ENCODE measurements at regions not wholly inside any gene's neighbourhood (a gene's known extent, or its start where the extent isn't known, plus 50 kb on each side); places are given as distances from the start of the nearest gene placed in this dataset.

DNA sequence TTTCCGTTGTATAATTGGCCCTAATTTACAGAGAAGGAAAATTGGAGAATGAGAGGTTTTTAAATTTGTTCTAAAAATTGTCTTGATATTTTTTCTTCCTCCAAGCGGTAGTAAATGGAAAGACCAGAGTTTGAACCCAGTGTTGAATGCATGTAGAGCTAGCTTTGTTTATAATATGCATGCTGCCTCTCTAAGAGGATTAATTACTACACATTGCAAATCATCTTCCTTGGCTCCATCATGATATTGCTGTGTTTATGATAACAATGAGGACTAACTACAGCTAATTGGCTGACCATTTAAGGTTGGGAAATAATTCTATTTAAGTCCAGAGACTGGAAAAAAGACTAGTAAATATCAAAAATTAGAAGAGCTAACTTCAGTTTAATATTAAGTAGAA lies 338.5 kb downstream of the PLK2 start:
- H3K4me3 ChIP-seq (replicated peaks; ENCODE audit: low read depth, low read length), result no peak overlapping the region
- no peak for DNase-seq (ENCODE audit: low read depth)
- TF ChIP-seq, protein P1, sequence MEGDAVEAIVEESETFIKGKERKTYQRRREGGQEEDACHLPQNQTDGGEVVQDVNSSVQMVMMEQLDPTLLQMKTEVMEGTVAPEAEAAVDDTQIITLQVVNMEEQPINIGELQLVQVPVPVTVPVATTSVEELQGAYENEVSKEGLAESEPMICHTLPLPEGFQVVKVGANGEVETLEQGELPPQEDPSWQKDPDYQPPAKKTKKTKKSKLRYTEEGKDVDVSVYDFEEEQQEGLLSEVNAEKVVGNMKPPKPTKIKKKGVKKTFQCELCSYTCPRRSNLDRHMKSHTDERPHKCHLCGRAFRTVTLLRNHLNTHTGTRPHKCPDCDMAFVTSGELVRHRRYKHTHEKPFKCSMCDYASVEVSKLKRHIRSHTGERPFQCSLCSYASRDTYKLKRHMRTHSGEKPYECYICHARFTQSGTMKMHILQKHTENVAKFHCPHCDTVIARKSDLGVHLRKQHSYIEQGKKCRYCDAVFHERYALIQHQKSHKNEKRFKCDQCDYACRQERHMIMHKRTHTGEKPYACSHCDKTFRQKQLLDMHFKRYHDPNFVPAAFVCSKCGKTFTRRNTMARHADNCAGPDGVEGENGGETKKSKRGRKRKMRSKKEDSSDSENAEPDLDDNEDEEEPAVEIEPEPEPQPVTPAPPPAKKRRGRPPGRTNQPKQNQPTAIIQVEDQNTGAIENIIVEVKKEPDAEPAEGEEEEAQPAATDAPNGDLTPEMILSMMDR (IDR thresholded peaks at IDR 0.05; ENCODE audit: low read length, missing control alignments), result no peak

- TF ChIP-seq, protein P1 (IDR thresholded peaks at IDR 0.05; ENCODE audit: low read length, missing control alignments), result no peak
- H3K4me3 ChIP-seq (replicated peaks; ENCODE audit: low read depth, low read length), result no peak overlapping the region
- DNase-seq (ENCODE audit: low read depth), result no peak
Observed at GRCh38 chr5:58117542-58117941, 342.3 kb downstream of the PLK2 start.

DNA sequence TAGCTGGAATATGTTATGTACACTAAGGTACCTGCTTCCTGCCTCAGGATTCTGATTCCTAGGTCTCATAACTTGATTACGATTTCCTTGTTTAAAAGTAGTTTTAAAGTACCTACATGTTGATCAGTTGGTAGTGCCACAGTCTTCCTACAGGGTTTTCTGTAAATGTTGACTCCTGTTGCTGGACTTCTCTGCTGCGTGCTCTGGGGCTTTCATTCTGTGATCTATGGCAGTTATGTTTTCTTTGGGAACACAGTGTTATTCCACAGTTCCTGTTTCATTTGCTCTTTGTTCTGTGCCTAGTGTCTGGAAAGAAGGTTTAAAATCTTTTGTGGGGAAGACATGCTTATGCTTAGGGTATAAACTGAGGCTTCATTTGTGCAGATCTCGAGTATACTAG lies 343.5 kb downstream of the PLK2 start:
- TF ChIP-seq, protein P1 (IDR thresholded peaks at IDR 0.05; ENCODE audit: low read length, missing control alignments), result no peak
- DNase-seq (ENCODE audit: low read depth), result no peak
- no peak overlapping the region for H3K4me3 ChIP-seq (replicated peaks; ENCODE audit: low read depth, low read length)

DNA sequence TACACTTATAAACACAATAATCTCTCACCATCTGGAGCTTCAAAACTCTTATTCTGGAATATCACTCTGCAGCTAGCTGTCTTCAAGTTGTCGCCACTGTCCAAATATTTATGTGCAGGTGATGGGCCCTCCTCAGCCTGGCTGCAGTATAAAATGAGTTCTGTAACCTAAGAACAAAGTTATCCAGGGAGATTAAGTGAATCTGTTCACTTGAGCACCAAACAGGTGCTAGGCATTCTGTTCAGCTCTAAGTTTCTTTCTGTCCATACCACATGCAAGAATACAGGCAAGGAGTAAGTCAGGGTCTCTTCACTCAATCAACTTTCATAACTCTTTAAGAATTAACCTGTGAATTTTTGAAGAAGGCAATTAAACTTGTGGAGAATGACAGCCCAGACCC lies 344.1 kb downstream of the PLK2 start:
- no peak overlapping the region for H3K4me3 ChIP-seq (replicated peaks; ENCODE audit: low read depth, low read length)
- no peak for DNase-seq (ENCODE audit: low read depth)
- TF ChIP-seq, protein P1 (IDR thresholded peaks at IDR 0.05; ENCODE audit: low read length, missing control alignments), result no peak

DNA sequence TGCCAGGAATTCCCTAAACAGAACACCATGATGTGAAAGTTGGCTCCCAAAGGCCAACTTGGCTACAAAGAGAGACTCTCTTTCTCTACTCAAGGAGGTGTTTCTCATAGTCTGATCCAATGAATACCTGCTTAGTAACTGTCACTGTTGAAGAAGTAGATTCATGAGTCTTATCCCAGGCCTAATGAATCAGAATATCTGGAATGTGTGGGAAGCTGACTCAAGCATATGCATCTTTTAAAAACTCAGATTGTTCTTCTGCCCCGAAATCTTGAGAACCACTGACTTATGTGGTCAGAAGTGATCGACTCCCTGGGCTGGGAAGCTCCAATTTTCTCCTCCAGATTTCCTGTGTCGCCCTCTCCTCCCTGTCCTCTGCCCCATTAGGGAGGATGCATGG lies 345.6 kb downstream of the PLK2 start:
- no peak overlapping the region for H3K4me3 ChIP-seq (replicated peaks; ENCODE audit: low read depth, low read length)
- TF ChIP-seq, protein P1 (IDR thresholded peaks at IDR 0.05; ENCODE audit: low read length, missing control alignments), result no peak
- peak; percentile 53 for DNase-seq (ENCODE audit: low read depth)

DNA sequence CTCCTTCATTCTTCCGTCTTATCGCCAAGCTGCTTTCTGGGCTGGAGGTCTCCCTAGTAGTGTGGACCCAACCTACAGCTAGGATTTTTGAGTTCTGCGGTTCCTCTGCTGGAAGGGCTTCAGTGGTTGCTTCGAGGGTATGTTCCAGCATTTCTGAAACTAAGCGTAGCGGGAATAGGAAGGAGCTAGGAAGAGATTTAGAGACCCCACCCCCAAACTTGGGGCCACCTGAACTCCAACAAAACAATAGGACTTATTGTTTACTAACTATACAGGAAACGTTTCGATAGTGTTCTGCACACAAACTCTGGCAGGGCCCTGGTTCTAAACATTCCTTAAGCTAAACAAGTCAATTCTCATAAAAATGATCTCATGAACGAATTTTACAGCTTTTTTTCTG lies 346.7 kb downstream of the PLK2 start:
- H3K4me3 ChIP-seq (replicated peaks; ENCODE audit: low read depth, low read length), result no peak overlapping the region
- no peak for DNase-seq (ENCODE audit: low read depth)
- TF ChIP-seq, protein P1 (IDR thresholded peaks at IDR 0.05; ENCODE audit: low read length, missing control alignments), result no peak

- TF ChIP-seq, protein P1 (IDR thresholded peaks at IDR 0.05; ENCODE audit: low read length, missing control alignments), result no peak
- DNase-seq (ENCODE audit: low read depth), result no peak
- H3K4me3 ChIP-seq (replicated peaks; ENCODE audit: low read depth, low read length), result no peak overlapping the region
Observed at GRCh38 chr5:58108511-58108910, 351.4 kb downstream of the PLK2 start.
